GM19239 (cell line): ENCODE measurements at regions not wholly inside any gene's neighbourhood (a gene's known extent, or its start where the extent isn't known, plus 50 kb on each side); places are given as distances from the start of the nearest gene placed in this dataset.

ENCODE experiments used
- DNase-seq: peaks from one replicate; pipeline ENCODE4 v3.0.0; 2011; ENCODE audit warnings: low spot score; ENCODE audit not compliant: insufficient read length
- FAIRE-seq: peaks from 2 replicates; lab custom pipeline; 2011; peaks lifted over from hg19 to GRCh38; lab: Jason Lieb, UNC

DNA sequence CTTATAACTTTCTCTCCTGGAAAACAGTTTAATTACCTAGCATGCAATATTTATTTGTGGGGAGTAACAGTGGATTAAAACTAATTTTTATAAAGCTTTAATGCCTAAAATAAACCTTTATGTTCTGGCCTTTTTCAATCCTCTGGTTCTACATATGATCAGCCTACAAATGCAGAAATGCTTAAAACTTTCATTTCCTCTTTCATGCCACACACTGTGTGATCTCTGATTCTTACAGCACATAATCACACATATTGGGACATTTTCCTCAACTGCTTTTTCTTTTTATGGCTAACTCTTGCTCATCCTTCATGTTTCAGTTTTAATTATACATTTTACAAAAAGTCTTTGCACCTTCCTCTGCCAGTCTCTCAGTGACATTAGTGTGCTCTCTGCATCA, 910.8 kb upstream of the SLITRK6 start:
- FAIRE-seq = no peak
- DNase-seq = no peak

- no peak for DNase-seq
- FAIRE-seq = no peak
Observed at GRCh38 chr13:86710896-86711295, 911.7 kb upstream of the SLITRK6 start.

- DNase-seq = no peak
- no peak for FAIRE-seq
Observed at GRCh38 chr13:86714495-86714894, 915.3 kb upstream of the SLITRK6 start.

- DNase-seq = no peak
- no peak for FAIRE-seq
Observed at GRCh38 chr13:86725105-86725504, 925.9 kb upstream of the SLITRK6 start.

DNA sequence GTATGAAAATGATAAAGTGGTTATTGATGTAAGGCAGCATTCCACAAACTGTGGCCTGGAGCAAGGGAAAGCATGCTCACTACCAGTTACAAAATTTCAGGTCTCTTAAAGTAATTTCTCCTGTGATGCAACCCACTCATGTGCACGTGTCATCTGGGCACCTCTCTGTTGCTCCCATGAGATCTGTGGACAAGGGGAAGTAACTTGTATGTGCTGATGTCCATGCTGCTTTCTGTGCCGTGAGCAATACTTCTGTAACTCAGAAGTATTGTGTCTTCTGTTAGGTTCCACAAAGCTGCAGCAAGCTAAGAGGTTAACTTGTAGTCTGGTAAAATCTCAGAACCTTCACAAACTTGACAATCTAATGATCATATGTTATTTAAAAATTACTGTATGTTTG, 930.0 kb upstream of the SLITRK6 start:
- DNase-seq (no peak), FAIRE-seq (no peak)

GRCh38 chr13:86731987-86732386, 932.8 kb upstream of the SLITRK6 start:
- DNase-seq = no peak
- no peak for FAIRE-seq

- no peak for FAIRE-seq
- DNase-seq = no peak
Observed at GRCh38 chr13:86737334-86737932, 933.7 kb upstream of the SLITRK5 start.

DNA sequence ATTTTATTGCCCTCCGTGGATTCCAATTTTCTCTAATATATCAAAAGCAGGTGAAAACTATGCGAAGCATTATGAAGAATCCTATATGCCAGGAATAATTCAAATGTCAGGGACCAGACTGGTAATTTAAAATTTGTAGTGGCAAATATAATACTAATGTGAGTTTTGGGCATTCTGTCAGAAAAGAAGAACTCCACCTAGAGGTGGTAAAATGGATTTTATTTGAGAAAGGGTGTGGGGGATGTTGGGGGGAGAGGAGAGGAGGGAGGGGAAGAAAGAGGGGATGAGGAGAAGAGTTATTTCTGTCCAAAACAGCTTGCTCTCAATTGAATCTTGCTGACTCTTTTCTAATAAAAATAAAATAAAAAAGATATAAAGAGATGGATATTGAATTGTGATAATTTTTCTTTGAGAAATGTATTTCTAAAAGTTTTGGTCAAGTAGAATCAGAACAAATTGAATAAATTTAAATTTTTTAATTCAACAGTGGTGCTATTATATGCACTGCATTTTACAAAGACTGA, 929.3 kb upstream of the SLITRK5 start:
- DNase-seq = no peak
- FAIRE-seq = no peak

DNA sequence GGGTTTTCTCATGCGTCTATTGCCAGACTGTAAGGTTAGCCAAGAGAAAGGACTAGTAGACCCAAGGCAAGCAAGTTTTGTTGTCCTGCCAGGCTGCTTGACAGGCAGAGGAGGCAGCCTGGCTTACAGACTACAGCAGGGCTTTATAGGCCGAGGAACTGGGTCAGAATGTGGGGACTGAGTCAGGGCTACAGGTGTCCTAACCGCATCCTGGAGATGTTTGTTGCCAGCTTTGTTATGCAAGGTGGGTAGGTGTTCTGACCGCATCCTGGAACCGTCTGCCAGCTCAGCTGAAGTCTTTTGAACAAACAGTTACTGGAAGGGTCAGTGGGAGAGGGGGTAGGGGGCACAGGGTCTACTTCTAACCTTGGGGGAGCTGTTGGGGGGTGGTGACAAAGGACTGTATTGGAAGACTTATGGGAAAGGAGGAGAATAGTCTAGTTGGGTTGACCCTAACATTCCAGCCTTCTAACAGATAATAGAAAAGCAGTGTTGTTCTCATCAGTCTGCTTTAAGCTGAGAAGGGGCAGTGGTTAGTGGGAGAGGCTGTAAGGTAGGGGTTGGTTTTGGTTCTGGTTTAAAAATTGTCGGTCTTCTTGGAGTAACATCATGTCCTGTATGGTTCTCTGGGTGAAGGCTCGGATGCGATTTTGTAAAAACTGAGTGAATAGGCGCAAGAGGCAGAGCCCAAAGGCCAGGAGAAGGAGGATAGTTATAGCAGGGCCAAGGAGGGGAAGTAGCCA, 913.8 kb upstream of the SLITRK5 start:
- DNase-seq (no peak), FAIRE-seq (no peak)

DNA sequence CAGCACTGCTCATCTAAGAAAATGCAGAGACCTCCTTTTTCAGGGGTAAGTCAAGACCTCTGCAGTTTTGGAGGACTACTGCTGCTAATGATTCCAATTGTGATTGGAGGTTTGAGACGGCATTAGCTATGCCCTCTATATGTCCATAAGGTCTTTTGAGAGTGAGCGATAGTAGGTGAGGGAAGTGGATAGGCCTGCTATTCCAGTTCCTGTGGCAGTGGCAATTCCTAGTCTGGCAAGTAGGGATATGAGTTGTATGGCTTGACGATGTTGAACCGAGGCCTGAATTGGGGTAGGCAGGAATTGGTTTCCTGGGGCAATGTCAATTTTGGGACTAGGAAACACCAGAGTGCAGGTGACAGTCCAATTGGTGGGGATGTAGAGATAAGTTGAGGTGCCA, 913.1 kb upstream of the SLITRK5 start:
- DNase-seq (no peak), FAIRE-seq (no peak)

GRCh38 chr13:86760620-86761019, 910.6 kb upstream of the SLITRK5 start:
- FAIRE-seq = no peak
- no peak for DNase-seq

- FAIRE-seq (no peak), DNase-seq (no peak)
Observed at GRCh38 chr13:86765462-86765861, 905.7 kb upstream of the SLITRK5 start.

DNA sequence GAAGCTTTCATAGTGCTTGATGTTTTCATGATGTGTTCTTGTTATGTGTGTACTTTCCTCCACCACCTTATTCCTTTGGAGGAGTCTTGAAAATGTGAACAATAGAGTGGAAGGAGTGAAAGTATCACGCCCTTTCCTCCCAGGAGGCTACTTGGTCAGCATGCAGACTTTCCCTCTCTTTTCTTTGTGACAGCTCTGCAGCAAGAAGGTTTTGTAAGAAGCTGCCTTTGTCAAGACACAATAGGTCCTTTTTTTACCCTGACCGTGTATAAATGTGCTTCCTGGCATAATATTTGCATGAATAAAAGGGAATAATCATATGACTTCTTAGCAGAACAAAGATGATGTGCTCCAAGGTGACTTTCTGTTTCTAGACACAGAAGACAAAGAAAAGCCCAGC, 882.6 kb upstream of the SLITRK5 start:
- FAIRE-seq (no peak), DNase-seq (no peak)

DNA sequence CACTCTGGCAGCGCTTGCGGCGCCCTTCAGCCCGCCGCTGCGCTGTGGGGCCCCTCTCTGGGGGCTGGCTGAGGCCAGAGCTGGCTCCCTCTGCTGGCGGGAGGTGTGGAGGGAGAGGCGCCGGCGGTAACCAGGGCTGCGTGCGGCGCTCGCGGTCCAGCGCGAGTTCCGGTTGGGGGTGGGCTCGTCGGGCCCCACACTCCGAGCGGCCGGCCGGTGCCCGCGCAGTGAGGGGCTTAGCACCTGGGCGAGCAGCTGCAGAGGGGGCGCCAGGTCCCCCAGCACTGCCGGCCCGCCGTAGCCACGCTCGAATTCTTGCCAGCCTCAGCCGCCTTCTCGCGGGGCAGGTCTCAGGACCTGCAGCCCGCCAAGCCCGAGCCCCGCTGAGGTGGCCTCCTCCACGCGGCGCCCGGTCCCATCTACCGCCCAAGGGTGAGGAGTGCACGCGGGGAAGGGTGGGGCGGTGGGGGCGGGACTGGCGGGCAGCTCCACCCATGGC, 879.0 kb upstream of the SLITRK5 start:
- no peak for DNase-seq
- no peak for FAIRE-seq

DNA sequence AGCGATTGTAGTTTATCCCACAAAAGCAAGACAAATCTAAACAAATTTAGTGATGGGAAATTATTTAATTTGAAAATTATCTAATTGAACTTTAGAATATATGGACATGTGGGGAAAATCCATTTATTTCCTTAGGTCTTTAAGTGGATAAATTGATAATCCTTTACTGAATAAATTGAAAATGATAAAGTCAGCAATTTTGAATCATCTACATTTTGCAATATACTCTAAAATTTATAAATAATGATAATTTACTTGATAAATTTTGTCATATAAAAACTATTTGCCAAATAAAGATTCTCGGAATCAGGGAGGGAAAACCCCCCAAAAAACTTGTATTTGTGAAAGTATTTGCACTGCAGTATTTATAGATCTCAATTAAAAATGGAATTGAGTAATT, 875.3 kb upstream of the SLITRK5 start:
- no peak for DNase-seq
- no peak for FAIRE-seq

GRCh38 chr13:86810361-86810760, 860.8 kb upstream of the SLITRK5 start:
- FAIRE-seq (no peak), DNase-seq (no peak)

GRCh38 chr13:86813198-86813597, 858.0 kb upstream of the SLITRK5 start:
- no peak for DNase-seq
- FAIRE-seq = no peak

DNA sequence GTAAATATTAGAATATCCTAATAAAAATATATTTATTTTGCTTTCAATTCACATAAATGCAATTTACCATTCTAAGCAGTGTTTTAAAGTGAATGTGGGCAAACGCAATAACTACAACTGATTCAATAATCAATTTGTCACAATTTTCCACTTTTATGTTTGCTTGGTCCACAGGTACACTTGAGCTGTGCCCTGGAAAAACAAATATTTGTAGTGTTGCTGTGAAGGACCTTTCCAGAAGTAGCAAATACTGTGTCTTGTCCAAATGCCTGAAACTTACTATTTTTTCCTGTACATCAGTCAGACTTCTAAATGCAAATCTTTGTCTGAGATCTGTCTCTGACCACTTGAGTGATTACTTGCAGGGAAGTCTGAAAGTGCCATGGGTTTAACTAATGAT, 845.8 kb upstream of the SLITRK5 start:
- FAIRE-seq = no peak
- no peak for DNase-seq

GRCh38 chr13:86826232-86826631, 844.9 kb upstream of the SLITRK5 start:
- FAIRE-seq (no peak), DNase-seq (no peak)

- FAIRE-seq (no peak), DNase-seq (no peak)
Observed at GRCh38 chr13:86830046-86830445, 841.1 kb upstream of the SLITRK5 start.

DNA sequence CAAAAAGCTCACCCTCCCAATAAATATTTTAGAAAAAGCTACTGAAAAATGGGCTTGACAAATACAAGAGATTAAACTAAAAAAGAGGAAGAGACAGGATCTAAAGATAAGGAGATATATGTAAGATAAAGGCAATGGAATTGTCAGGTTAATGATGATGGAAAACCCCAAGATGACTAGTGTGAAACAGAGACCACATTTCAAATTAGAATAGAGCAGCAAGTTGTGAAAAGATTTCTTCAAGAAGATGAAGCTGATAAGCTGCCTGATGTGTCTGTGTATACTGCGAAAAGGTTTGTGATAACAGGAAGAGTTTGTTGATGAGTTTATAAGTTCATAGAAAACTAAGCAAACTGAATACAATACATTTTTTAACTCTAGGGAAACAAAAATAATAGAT, 840.1 kb upstream of the SLITRK5 start:
- DNase-seq = no peak
- no peak for FAIRE-seq
